Glomerular endothelial cell (primary cell): ENCODE measurements at regions not wholly inside any gene's neighbourhood (a gene's known extent, or its start where the extent isn't known, plus 50 kb on each side); places are given as distances from the start of the nearest gene placed in this dataset.
A peak's percentile ranks its signal among the peaks of the same experiment; 100 is the strongest.
"Not testable (repeated sequence)": the region's sequence is repeated elsewhere in the genome, so short reads cannot be mapped to it uniquely, and the experiment has no call there.

Experiments
- DNase-seq: peaks from one replicate; pipeline ENCODE4 v3.0.0-alpha.2; 2011; ENCODE audit warnings: low read depth, low spot score; ENCODE audit errors: extremely low read depth

GRCh38 chr7:110413038-110413437, 677.9 kb upstream of the LRRN3 start:
- no peak for DNase-seq

- no peak for DNase-seq
Measured at GRCh38 chr7:110417611-110418010, 673.3 kb upstream of the LRRN3 start.

GRCh38 chr7:110418659-110419280, 672.2 kb upstream of the LRRN3 start:
- DNase-seq = no peak

GRCh38 chr7:110420788-110421187, 670.1 kb upstream of the LRRN3 start:
- DNase-seq = no peak

GRCh38 chr7:110421490-110422241, 669.3 kb upstream of the LRRN3 start:
- no peak for DNase-seq

GRCh38 chr7:110432061-110432553, 658.8 kb upstream of the LRRN3 start:
- no peak for DNase-seq

- DNase-seq = not testable (repeated sequence)
Measured at GRCh38 chr7:110438926-110439325, 652.0 kb upstream of the LRRN3 start.

- DNase-seq = peak; percentile 10
Measured at GRCh38 chr7:110442381-110442837, 648.5 kb upstream of the LRRN3 start.

- DNase-seq = no peak
Measured at GRCh38 chr7:110446658-110447057, 644.3 kb upstream of the LRRN3 start.

GRCh38 chr7:110448918-110449317, 642.0 kb upstream of the LRRN3 start:
- no peak for DNase-seq

- no peak for DNase-seq
Measured at GRCh38 chr7:110454713-110455112, 636.2 kb upstream of the LRRN3 start.

- DNase-seq = no peak
Measured at GRCh38 chr7:110461621-110462020, 629.3 kb upstream of the LRRN3 start.

- DNase-seq = no peak
Measured at GRCh38 chr7:110470420-110470819, 620.5 kb upstream of the LRRN3 start.

GRCh38 chr7:110472419-110472818, 618.5 kb upstream of the LRRN3 start:
- not testable (repeated sequence) for DNase-seq

GRCh38 chr7:110480964-110481363, 610.0 kb upstream of the LRRN3 start:
- DNase-seq = no peak

GRCh38 chr7:110483553-110483952, 607.4 kb upstream of the LRRN3 start:
- DNase-seq = no peak

GRCh38 chr7:110484356-110484755, 606.6 kb upstream of the LRRN3 start:
- DNase-seq = no peak

GRCh38 chr7:110486549-110486948, 604.4 kb upstream of the LRRN3 start:
- no peak for DNase-seq

GRCh38 chr7:110502888-110503465, 588.0 kb upstream of the LRRN3 start:
- no peak for DNase-seq

- no peak for DNase-seq
Measured at GRCh38 chr7:110507369-110507768, 583.6 kb upstream of the LRRN3 start.

GRCh38 chr7:110507832-110508231, 583.1 kb upstream of the LRRN3 start:
- DNase-seq = no peak
